GM21526 (cell line): ENCODE measurements at regions not wholly inside any gene's neighbourhood (a gene's known extent, or its start where the extent isn't known, plus 50 kb on each side); places are given as distances from the start of the nearest gene placed in this dataset.
A peak's percentile ranks its signal among the peaks of the same experiment; 100 is the strongest.
"Not testable (repeated sequence)": the region's sequence is repeated elsewhere in the genome, so short reads cannot be mapped to it uniquely, and the experiment has no call there.

Experiments
- ATAC-seq: cut with Tn5 transposase; IDR thresholded peaks from one replicate; pipeline ENCODE4 v1.9.1; 2021; ENCODE audit warnings: moderate library complexity; ENCODE audit not compliant: unreplicated experiment, low FRiP score

GRCh38 chr1:101463195-101463594 is 226.4 kb downstream of the S1PR1 start:
- no peak for ATAC-seq

GRCh38 chr1:101465941-101466340 is 229.1 kb downstream of the S1PR1 start:
- ATAC-seq = no peak

DNA sequence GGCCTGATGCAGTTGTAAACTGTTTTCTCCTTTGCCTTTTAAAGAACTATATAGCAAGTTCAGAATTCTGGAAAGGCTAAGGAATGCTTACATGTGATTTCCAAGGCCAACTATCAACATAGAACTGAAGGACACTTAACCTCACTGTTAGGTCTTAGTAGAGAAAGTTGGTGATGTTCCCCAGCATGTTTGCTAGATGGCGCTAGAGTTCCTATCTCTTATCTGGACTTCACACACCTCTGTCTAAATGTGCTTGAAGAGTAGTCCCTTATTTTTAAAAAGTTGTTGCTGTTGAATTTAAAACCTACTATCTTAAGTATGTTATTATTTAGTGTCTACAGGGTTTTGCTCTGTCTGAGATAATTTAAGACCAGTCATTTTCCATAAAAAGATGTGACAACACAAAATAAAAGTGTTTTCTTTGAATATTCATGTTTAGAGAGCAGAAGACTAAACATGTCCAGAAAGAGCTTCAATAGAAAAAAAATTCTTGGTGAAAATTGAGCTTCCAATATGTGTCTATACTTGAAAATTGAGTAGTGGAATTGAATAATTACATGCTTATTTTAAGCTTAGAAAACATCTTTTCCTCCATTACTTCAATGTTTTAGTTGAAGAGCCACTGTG is 237.3 kb downstream of the S1PR1 start:
- ATAC-seq = no peak

DNA sequence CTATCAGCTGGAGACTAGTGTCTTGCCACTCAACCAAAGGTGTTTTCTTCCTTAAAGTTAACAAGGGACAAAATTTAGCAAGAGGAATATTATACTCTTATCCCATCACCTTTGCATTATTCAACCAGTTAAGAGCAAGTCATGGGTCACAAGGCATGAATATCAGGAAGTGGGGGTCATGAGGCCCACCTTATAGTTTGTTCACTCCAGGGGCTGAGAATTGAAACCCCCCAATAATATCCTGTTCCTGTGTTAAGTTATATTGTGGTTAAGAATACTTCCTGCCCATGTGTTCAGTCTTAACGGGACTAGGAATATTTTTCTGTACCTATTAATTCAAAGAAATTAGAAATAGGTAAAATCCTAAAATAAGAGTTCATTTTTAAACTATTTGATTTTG is 239.7 kb downstream of the S1PR1 start:
- no peak for ATAC-seq

- ATAC-seq = no peak
Observed at GRCh38 chr1:101479945-101480344, 243.1 kb downstream of the S1PR1 start.

- ATAC-seq = no peak
Observed at GRCh38 chr1:101482306-101482705, 245.5 kb downstream of the S1PR1 start.

DNA sequence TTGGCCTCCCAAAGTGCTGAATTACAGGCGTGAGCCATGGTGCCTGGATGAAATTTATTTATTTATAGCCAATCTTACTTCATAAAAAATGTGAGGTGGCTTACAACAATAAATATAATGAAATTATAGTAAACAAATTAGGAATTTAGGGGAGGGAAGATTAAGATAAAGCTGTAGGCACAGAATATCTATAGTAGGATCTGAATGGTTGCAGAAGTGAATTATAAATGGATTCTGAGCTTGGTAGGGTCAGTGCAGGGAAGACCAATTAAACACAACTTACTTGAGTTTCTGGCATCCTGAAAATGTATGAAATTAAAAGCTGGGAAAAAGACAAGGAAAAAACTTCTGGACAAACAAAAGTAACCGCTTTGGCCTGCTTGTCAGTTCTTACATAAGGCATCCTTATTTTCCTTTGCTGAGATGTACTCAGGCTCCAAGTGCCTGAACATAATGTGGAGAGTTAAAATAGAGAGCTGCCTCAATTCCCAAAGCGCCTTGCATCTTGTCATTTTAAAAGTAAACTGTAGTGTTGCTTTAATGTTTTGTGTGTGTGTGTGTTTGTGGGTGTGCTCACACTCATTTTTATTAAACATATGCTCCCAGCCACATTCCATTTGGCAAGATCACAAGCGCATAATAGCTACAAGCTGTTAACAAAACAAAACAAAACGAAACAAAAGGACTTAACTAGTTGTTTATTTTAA is 247.3 kb downstream of the S1PR1 start:
- no peak for ATAC-seq

DNA sequence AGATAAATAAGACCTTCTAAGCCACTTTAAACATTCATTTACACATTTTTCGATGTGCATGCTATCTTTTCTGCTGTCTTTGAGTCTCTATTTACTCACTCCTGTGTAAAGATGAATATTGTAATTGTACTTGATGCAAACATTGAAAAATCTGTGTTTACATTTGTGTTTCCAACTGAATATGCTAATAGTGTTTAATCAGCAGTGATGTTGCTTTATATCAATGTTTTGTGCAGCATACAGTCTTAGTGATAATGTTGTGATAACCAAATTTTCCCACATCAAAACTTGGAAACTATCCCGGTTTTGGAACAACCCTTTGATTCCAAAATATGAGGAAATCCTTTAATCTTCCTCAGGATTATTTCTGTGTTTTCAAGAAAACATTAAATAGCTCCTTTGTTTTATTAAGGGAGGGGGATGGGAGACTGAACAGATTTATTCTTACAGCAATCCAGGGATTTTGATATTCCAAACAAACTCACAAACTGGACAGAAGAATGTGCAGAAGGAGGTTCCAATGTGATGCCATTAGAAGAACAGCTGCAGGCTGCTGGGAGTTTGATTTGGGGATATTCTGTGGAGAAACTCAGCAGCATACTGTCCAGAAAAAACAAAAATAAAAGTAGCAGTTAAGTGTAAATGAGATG is 248.0 kb downstream of the S1PR1 start:
- no peak for ATAC-seq

- no peak for ATAC-seq
Observed at GRCh38 chr1:101485712-101486111, 248.9 kb downstream of the S1PR1 start.

GRCh38 chr1:101492144-101492543 is 255.3 kb downstream of the S1PR1 start:
- not testable (repeated sequence) for ATAC-seq

GRCh38 chr1:101493920-101494319 is 257.1 kb downstream of the S1PR1 start:
- ATAC-seq = not testable (repeated sequence)

DNA sequence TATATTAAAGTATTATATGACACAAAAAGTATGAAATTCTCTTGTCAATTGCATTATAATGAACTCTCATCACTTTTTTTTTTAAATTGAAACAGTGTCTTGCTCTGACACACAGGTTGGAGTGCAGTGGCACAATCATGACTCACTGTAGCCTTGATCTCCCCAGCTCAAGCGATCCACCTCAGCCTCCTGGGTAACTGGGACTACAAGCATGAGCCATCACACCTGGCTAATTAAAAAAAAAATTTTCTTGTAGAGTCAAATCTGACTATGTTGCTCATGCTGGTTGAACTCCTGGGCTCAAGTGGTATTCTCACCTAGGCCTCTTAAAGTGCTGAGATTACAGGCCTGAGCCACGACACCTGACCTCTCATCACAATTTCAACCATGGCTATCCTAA is 259.3 kb downstream of the S1PR1 start:
- no peak for ATAC-seq

GRCh38 chr1:101497881-101498559 is 261.2 kb downstream of the S1PR1 start:
- ATAC-seq = no peak

DNA sequence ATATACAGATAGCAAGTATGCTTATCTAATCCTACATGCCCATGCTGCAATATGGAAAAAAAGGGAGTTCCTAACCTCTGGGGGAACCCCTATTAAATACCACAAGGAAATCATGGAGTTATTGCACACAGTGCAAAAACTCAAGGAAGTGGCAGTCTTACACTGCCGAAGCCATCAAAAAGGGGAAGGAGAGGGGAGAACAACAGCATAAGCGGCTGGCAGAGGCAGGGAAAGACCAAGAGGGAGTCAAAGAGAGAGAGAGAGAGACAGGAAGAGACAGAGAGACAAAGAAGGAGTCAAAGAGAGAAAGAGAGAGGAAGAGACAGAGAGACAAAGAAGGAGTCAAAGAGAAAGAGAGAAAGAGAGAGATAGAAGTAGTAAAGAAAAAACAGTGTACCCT is 267.3 kb downstream of the S1PR1 start:
- ATAC-seq = not testable (repeated sequence)

DNA sequence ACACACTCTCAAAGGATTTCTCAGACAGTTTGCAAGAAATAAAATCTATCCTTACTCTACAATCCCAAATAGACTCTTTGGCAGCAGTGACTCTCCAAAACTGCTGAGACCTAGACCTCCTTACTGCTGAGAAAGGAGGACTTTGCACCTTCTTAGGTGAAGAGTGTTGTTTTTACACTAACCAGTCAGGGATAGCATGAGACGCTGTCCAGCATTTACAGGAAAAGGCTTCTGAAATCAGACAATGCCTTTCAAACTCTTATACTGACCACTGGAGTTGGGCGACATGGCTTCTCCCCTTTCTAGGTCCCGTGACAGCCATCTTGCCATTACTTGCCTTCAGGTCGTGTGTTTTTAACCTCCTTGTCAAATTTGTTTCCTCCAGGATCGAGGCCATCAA is 268.4 kb downstream of the S1PR1 start:
- ATAC-seq = not testable (repeated sequence)

GRCh38 chr1:101506541-101507164 is 269.8 kb downstream of the S1PR1 start:
- ATAC-seq = peak; percentile 74

GRCh38 chr1:101507547-101507971 is 270.7 kb downstream of the S1PR1 start:
- no peak for ATAC-seq

- ATAC-seq = no peak
Observed at GRCh38 chr1:101508913-101509312, 272.1 kb downstream of the S1PR1 start.

GRCh38 chr1:101509370-101509769 is 272.6 kb downstream of the S1PR1 start:
- ATAC-seq = no peak

DNA sequence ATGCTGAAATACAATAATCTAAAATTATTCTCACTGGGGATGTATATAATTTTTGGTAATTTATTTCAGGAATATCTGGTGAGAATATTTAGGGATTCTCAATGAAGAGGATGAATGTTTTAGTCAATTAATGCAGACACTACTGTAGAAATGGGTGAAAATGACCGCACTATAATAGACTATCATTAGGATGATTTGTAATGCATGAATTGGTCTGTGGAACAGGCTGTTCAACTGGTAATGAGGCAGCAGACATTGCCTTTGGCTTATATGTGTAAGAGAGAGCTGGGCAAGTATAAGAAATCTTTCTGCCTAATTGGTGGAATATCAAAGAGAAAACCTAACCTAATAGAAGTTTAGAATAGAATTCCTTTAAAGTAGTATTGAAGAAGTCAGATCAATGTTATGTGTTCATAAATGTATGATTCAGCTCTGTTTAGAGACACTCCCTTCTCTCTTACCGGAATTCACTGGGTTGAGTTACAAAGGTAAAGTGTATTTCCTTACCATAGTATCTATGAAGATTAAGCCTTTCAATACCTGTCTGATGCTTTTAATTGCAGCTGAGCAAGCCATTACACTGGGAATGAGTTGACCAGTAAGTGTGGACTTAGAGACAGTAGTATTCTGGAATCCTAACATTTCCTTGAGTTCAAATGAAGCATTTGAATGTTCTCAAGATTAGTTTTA is 274.5 kb downstream of the S1PR1 start:
- ATAC-seq = no peak
